ENCODE measurements at regions not wholly inside any gene's neighbourhood (a gene's known extent, or its start where the extent isn't known, plus 50 kb on each side); places are given as distances from the start of the nearest gene placed in this dataset.

DNA sequence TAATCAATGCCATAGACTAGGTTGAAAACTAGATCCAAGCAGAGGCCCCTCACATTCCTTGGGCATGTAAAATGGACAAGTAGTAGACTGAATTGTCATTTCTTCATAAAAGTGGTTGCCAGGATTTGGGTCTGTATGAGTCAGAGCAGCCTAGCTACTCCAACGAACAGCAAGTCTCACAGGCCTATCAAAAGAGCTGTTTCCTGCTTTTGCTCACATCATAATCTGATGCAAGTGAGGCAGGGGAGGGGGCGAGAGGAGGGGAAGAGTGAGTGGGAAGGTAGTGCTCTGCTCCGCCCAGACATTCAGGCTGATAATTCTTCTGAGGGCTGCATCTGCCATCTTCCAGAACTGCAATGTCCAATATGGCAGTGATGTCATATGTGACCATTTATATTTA lies 228.9 kb upstream of the PRICKLE2 start:
- TF ChIP-seq CTCF (IDR thresholded peaks at IDR 0.05) = no peak
- no peak for TF ChIP-seq POLR2A (IDR thresholded peaks at IDR 0.05)
